ACC112 (cell line): ENCODE measurements at regions not wholly inside any gene's neighbourhood (a gene's known extent, or its start where the extent isn't known, plus 50 kb on each side); places are given as distances from the start of the nearest gene placed in this dataset.
A peak's percentile ranks its signal among the peaks of the same experiment; 100 is the strongest.
"Not testable (repeated sequence)": the region's sequence is repeated elsewhere in the genome, so short reads cannot be mapped to it uniquely, and the experiment has no call there.

Source experiments
- H2AFZ ChIP-seq: fragments of 200-600 bp; sonication (generic); one replicate; pipeline ENCODE4 v1.6.0; 2017; ENCODE audit warnings: antibody characterized with exemption, low read length; ENCODE audit not compliant: unreplicated experiment
- H3K27ac ChIP-seq: fragments of 200-600 bp; sonication (generic); 2 replicates; pipeline ENCODE4 v1.5.1; 2014; ENCODE audit warnings: low read depth, mild to moderate bottlenecking, antibody characterized with exemption, low read length, moderate library complexity
- H3K27me3 ChIP-seq: fragments of 200-600 bp; sonication (generic); 2 replicates; pipeline ENCODE4 v1.6.1; 2014; ENCODE audit warnings: mild to moderate bottlenecking, antibody characterized with exemption, low read length, moderate library complexity, mixed read lengths; ENCODE audit not compliant: insufficient read depth
- H3K36me3 ChIP-seq: fragments of 200-600 bp; sonication (generic); 2 replicates; pipeline ENCODE4 v1.6.1; 2016; ENCODE audit warnings: mild to moderate bottlenecking, antibody characterized with exemption, low read length, moderate library complexity, mixed read lengths; ENCODE audit not compliant: insufficient read depth
- H3K4me1 ChIP-seq: fragments of 200-600 bp; sonication (generic); one replicate; pipeline ENCODE4 v1.6.1; 2016; ENCODE audit warnings: low read length, mixed read lengths; ENCODE audit not compliant: insufficient read depth, unreplicated experiment, control insufficient read depth
- H3K4me3 ChIP-seq: fragments of 200-600 bp; sonication (generic); 2 replicates; pipeline ENCODE4 v1.5.1; 2014; ENCODE audit warnings: mild to moderate bottlenecking, low read depth, low read length
- H3K79me2 ChIP-seq: fragments of 200-600 bp; sonication (generic); one replicate; pipeline ENCODE4 v1.6.0; 2016; ENCODE audit warnings: low read length; ENCODE audit not compliant: control insufficient read depth, unreplicated experiment, insufficient read depth

DNA sequence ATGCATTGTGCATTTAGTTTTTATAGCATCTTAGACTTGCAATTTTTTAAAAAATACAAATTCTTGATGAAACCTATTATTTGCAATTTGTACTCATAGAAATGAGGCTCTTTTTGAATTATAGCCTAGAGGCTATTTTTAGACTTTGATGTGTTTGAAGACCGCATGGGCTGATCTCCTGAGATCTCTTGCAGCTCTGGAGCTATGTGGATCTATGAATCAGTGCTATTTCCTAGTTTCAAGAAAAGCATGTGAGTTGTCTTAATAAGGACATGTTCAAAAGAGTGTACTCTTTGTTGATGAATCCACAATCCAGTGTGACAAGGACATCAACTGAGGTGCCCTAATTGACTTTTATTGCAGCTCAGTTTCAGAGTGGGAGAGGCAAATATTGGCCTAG, 620.5 kb downstream of the ETS1 start:
- Histone ChIP-seq H3K27me3 (no peaks in the 10 kb centered on the region), H3K4me3 (peak overlapping the region; percentile 17; the same call in 1 of the 2 replicates), H3K36me3 (no peaks in the 10 kb centered on the region), H3K4me1 (peaks cover 14% of the 10 kb centered on the region), H3K27ac (no peak overlapping the region), H2AFZ (peak overlapping the region; percentile 52), H3K79me2 (no peaks in the 10 kb centered on the region)

DNA sequence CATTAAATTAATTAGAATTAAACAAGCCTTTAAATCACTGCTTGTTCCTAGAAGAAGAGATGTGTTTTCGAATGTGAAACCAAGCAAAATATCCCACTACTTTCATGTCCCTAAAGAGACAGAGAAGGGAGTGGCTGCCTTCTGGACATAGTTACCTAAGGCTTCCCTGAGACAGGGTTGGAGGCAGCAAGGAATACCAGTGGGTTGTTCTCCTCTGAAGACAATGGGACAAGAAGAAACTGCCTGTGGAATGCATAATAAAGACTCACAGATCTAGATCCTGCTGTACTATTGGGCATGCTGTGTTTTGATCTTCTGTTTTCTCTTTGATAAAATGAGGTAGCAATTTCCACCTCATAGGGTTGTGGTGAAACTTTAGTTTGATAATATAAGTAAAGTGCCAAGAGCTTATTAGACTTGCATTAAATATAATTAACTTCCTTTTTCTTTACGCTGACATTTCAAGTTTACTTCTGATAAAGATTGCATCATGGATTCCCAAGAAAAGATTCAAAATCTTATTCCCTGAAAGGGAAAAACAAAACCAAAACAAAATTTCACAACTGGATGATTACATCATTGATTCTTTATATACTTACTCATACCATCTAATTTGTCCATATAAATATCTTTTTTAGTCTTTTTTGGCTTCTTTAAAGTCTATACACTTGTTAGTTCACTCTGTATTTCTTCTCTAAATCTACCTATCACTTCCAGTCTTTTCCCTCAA, 621.3 kb downstream of the ETS1 start:
- H3K36me3 ChIP-seq: no peaks in the 10 kb centered on the region
- no peaks in the 10 kb centered on the region for H3K79me2 ChIP-seq
- peak overlapping the region; percentile 37 for H3K4me3 ChIP-seq
- peaks cover 14% of the 10 kb centered on the region for H3K4me1 ChIP-seq
- no peaks in the 10 kb centered on the region for H3K27me3 ChIP-seq
- H2AFZ ChIP-seq: peak overlapping the region; percentile 76
- H3K27ac ChIP-seq: peak overlapping the region; percentile 64

DNA sequence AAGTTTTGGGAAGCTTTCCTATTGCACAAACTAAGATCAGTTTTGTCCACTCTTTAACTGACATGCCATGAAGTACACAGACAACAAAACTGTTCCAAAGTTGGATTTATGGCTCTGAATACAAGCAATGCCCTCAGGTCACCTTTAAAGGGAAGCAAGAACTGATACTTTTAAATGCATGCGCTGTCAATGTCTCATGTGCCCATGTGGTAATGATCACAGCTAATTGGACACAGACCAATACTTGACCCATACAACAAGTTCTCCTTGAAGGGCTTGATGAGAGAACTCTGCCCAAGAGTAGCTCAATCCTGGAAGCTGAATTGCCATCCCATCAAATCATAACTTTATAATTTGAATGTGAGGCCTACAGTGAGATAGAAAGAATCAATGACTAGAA, 624.9 kb downstream of the ETS1 start:
- no peaks in the 10 kb centered on the region for H3K36me3 ChIP-seq
- no peaks in the 10 kb centered on the region for H3K27me3 ChIP-seq
- no peak overlapping the region for H2AFZ ChIP-seq
- no peak overlapping the region for H3K27ac ChIP-seq
- H3K4me1 ChIP-seq: peaks cover 14% of the 10 kb centered on the region
- H3K4me3 ChIP-seq: no peak overlapping the region
- no peaks in the 10 kb centered on the region for H3K79me2 ChIP-seq

DNA sequence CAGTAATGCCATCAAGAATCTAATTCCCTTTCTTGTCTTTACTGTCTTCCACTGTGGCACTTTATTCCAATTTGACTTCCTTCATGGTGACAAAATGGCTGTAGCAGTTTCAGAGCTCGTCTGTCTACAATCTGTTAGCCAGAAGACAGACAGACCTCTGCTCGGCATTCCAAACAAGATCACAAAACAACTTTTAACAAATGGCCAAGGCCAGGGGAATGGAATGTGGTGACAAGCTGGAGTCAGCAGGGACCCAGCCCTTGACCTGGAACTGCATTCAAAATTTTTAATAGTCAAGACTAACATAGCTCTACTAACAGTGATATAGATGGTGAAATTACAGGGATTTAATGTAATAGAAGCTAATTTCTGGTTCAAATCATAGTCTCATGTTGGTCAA, 637.2 kb downstream of the ETS1 start:
- H3K4me3 ChIP-seq: no peak overlapping the region
- no peaks in the 10 kb centered on the region for H3K27me3 ChIP-seq
- H3K36me3 ChIP-seq: no peaks in the 10 kb centered on the region
- H3K4me1 ChIP-seq: no peaks in the 10 kb centered on the region
- no peak overlapping the region for H2AFZ ChIP-seq
- H3K79me2 ChIP-seq: no peaks in the 10 kb centered on the region
- no peak overlapping the region for H3K27ac ChIP-seq

DNA sequence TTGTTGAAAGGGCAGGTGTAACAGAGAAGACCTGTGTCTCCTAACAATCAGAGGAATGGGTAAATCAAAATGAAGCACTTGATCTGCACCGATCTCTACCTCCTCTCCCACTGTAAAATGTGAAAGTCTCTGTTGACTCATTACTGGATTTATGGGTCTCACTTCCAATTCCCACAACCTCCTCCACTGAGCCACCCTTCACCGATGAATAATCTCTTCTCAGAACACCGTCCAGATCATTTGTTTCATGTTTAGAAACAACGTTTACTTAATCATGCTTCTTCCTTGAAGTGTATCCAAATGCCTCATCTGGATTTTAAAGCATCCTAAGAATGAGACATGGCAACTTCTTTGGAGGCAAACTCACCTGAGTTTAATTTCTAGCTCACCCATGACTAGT, 643.6 kb downstream of the ETS1 start:
- Histone ChIP-seq H2AFZ (no peak overlapping the region), H3K4me1 (no peaks in the 10 kb centered on the region), H3K27ac (no peak overlapping the region), H3K27me3 (no peaks in the 10 kb centered on the region), H3K4me3 (no peak overlapping the region), H3K36me3 (no peaks in the 10 kb centered on the region), H3K79me2 (no peaks in the 10 kb centered on the region)

DNA sequence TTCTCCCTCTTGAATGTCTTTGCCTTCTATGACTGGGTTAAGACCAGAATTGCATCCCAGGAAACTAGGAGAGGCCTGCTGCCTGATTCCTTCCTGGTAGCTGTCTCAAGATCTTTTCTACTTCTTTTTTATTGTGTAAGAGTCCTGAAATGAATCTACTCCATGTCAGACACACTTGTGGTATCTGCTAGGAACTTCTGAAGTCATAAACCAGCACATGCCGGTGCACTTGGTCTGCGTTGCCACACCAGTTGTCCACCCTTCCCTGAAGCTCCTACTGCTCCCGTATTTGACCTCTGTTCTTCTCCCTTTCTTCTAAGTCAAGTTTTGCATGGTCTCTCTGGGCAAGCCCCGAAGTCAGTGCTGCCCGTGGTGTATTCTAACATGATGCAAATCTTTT, 644.2 kb downstream of the ETS1 start:
- no peak overlapping the region for H3K27ac ChIP-seq

DNA sequence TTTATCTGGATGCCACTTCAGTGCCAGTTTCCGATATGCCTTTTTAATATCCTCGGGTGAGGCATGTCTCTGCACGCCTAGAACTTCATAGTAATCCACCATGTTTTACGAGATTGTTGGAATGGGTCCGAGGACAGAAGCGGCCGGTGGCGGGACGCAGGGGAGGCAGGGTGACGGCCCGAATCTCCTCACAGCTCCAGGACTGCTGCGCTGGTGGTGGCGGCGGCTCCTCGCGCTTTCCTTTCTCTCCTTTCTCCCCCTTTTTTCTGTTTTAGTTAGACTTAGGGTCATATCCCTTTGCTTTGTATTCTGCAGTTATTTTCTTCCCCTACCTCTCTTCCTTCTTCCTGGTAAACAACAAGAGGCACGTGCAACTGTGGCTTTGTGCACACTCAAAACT, 645.8 kb downstream of the ETS1 start:
- H3K27me3 ChIP-seq, H3K36me3 ChIP-seq, H3K4me1 ChIP-seq, H3K27ac ChIP-seq, H2AFZ ChIP-seq, H3K79me2 ChIP-seq, H3K4me3 ChIP-seq: not testable (repeated sequence)

More for the DNA sequence above, 644.2 kb downstream of the ETS1 start:
- Histone ChIP-seq H3K79me2 (no peaks in the 10 kb centered on the region), H3K36me3 (no peaks in the 10 kb centered on the region), H3K4me1 (no peaks in the 10 kb centered on the region), H2AFZ (no peak overlapping the region), H3K27me3 (no peaks in the 10 kb centered on the region), H3K4me3 (no peak overlapping the region)

DNA sequence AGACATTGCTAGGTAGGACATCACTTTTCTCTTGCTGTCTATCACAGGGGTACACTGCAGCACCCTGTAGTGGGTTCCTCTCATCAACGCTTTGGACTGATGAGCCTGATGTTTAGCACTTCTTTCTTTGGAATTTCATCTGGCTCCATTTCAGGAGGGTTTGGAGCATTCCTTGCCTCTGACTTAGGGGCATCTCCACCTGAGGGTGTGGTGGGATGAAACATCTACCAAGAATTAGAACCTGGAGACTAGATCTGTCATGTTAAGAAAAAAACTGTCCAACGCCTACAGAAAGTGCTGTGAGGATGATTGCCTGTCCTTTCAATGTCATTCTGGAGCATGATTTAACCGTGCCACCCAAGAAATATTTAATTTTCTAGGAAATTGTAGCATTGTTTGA, 648.4 kb downstream of the ETS1 start:
- Histone ChIP-seq H3K27me3 (no peaks in the 10 kb centered on the region), H3K27ac (no peak overlapping the region), H3K4me3 (no peak overlapping the region), H3K4me1 (no peaks in the 10 kb centered on the region), H3K79me2 (no peaks in the 10 kb centered on the region), H2AFZ (no peak overlapping the region), H3K36me3 (no peaks in the 10 kb centered on the region)

DNA sequence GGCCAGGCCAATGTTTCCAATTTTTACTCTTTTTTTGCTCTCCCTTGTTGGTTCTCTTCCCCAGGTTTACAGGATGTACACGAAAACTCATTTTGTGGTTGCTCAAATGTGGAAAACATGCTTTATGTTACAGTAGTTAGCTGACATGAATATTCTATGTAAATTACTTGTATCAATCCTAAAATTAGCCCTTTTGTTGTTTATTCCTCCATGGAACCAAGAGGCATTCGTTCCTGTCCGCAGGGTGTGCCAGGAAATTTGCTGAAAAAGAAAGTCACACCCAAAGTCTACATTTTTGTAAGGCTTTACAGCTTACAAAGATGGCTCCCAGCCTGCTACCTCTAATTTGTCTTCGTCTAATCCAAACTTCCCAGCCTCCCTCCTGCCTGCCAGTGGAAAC, 652.3 kb downstream of the ETS1 start:
- Histone ChIP-seq H3K4me3 (no peak overlapping the region), H3K27me3 (no peaks in the 10 kb centered on the region), H3K36me3 (no peaks in the 10 kb centered on the region), H3K79me2 (no peaks in the 10 kb centered on the region), H3K4me1 (no peaks in the 10 kb centered on the region), H3K27ac (no peak overlapping the region), H2AFZ (no peak overlapping the region)

DNA sequence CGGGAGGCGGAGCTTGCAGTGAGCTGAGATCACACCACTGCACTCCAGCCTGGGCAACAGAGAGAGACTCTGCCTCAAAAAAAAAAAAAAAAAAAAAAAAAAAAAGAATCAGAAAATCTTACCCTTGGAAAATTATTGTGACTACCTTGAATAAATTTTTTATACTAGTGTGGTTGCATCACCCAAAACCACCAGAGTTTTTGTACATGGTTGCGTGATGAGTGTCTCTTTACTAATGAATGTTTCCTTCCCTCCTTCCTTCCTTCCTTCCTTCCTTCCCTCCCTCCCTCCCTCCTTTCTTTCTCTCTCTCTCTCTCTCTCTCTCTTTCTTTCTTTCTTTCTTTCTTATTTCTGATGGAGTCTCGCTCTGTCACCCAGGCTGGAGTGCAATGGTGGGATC, 653.4 kb downstream of the ETS1 start:
- not testable (repeated sequence) for H3K36me3 ChIP-seq, H3K27me3 ChIP-seq, H3K27ac ChIP-seq, H2AFZ ChIP-seq, H3K4me3 ChIP-seq, H3K79me2 ChIP-seq, H3K4me1 ChIP-seq

DNA sequence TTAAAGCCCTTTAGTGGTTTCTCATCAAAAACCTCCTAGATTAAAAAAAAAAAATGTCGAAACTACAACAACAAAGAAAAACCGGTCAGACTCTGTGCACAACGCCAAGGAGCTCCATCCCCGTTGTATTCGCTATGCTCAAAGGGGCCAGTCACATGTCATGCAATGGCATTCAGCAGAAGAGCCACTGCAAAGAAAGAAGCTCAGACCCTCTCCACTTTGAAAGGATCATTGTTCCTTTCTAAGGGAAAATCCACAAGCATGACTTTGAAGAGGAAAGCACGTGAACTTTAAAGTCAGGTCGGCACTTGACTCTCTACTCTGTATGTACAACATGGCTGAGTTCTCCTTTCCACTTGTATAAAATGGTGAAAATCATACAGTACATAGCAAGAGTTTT, 655.6 kb downstream of the ETS1 start:
- Histone ChIP-seq H3K79me2 (no peaks in the 10 kb centered on the region), H3K27me3 (no peaks in the 10 kb centered on the region), H3K36me3 (no peaks in the 10 kb centered on the region), H3K27ac (no peak overlapping the region), H3K4me1 (no peaks in the 10 kb centered on the region), H3K4me3 (no peak overlapping the region), H2AFZ (no peak overlapping the region)
